Heart left ventricle (tissue), 16 donors: ENCODE measurements at regions not wholly inside any gene's neighbourhood (a gene's known extent, or its start where the extent isn't known, plus 50 kb on each side); places are given as distances from the start of the nearest gene placed in this dataset.

Experiments
- ATAC-seq, 4 donors: fragments of 200-7000 bp; cut with Tn5 transposase; one replicate each; pipeline ENCODE4 v1.9.1; 2020 to 2022; ENCODE audit warnings: moderate library complexity in 4 of 4, mild to moderate bottlenecking in 3 of 4, moderate number of reproducible peaks in 1 of 4
- DNase-seq, 5 donors: peaks; one replicate each; pipeline ENCODE4 v3.0.0-alpha.2; 2020
- H3K27ac ChIP-seq, 12 donors: fragments of 200-600 bp; sonication (generic) in 4 of 12; one replicate each; pipeline versions ENCODE4 v1.5.0 to v1.8.0; 2016 to 2022; ENCODE audit warnings: mild to moderate bottlenecking in 2 of 12
- H3K27me3 ChIP-seq, 9 donors: fragments of 200-600 bp; sonication (generic) in 2 of 9; one replicate each; pipeline versions ENCODE4 v1.5.1 to v1.8.0; 2016 to 2022; ENCODE audit warnings: mild to moderate bottlenecking in 3 of 9
- H3K36me3 ChIP-seq, 9 donors: fragments of 200-600 bp; sonication (generic) in 2 of 9; one replicate each; pipeline versions ENCODE4 v1.5.0 to v1.8.0; 2018 to 2022; ENCODE audit warnings: mild to moderate bottlenecking in 2 of 9
- H3K4me1 ChIP-seq, 12 donors: fragments of 200-600 bp; sonication (generic) in 4 of 12; one replicate each; pipeline versions ENCODE4 v1.5.0 to v1.8.0; 2016 to 2022; ENCODE audit warnings: mild to moderate bottlenecking in 3 of 12
- H3K4me3 ChIP-seq, 12 donors: fragments of 200-600 bp; sonication (generic) in 4 of 12; one replicate each; pipeline versions ENCODE4 v1.5.0 to v1.8.0; 2017 to 2022; ENCODE audit warnings: mild to moderate bottlenecking in 9 of 12, moderate library complexity in 4 of 12
- H3K9me3 ChIP-seq, 12 donors: fragments of 200-600 bp; sonication (generic) in 4 of 12; one replicate each; pipeline versions ENCODE4 v1.5.0 to v1.8.0; 2016 to 2022; ENCODE audit warnings: mild to moderate bottlenecking in 1 of 12
- CTCF ChIP-seq, 12 donors: fragments of 200-600 bp; sonication (generic) in 4 of 12; IDR thresholded peaks; one replicate each; pipeline versions ENCODE4 v1.5.0 to v1.8.0; 2018 to 2022; ENCODE audit warnings: antibody characterized with exemption in 12 of 12, mild to moderate bottlenecking in 5 of 12
- POLR2A ChIP-seq, 2 donors: fragments of 450-650 bp; IDR thresholded peaks; one replicate each; pipeline ENCODE4 v1.6.1; 2017; ENCODE audit warnings: antibody characterized with exemption in 2 of 2, mild to moderate bottlenecking in 2 of 2, moderate library complexity in 2 of 2
- WGBS, 4 donors: extraction: QIAGEN DNeasy Blood & Tissue Kit in 2 of 4; methylation state at CpG; one replicate each; pipeline versions ENCODE4 v1.1.5 to v1.1.7; 2013 to 2018; 5-methylcytosine and 5-hydroxymethylcytosine counted together
- intact Hi-C, 10 donors: fragments of 100-400 bp; cut with DNase I; formaldehyde crosslinking; loops; one replicate each; pipeline versions ENCODE4 v1.11.1 to v1.14.2; 2022
- donor health status: ischemic (EF 13 %, LVEDD 7.1; RV severe dilation, severe dysfunction).
- donor health status: healthy with polysubstance abuse.
- donor health status: DM: no; HTN: yes; CAD: no.
- donor health status: DM: no; HTN: no; CAD: no.
- donor health status: ischemic (EF 25% LVEDD 6.9; RV normal size, moderate dysfunction).
- donor health status: ischemic (EF 25% LVEDD 5.7; RV mildly dilated, moderate dysfunction).
- donor health status: healthy.
- donor health status: DM: yes; HTN: yes; CAD: no.
- donor health status: ischemic (EF 35%, LVEDD 5.7; RV mildly dilated, moderate dysfunction).
- donor health status: nonischemic (EF 11% LVEDD 7.7; RV severe dilation, severe dysfunction).
- donor health status: DM: yes; HTN: yes; CAD: no.
- donor health status: PGD.
- donor health status: ischemic (EF 29% LVEDD 5.4; RV normal size, mild dysfunction).
- donor health status: nonischemic (EF 23%, LVEDD 6.1; RV moderate dilation, normal function).

- Histone ChIP-seq H3K36me3 (no peaks in the 10 kb centered on the region), H3K9me3 (no peaks in the 10 kb centered on the region), H3K27ac (no peak overlapping the region), H3K4me1 (peaks cover 0 to 19% (median 0%) of the 10 kb centered on the region in 12 donors), H3K27me3 (peaks cover 0 to 12% (median 0%) of the 10 kb centered on the region in 9 donors), H3K4me3 (no peak overlapping the region)
- DNase-seq (no peak), ATAC-seq (no peak)
- intact Hi-C loops: loop anchor here in 8 of 10 donors (5.0 to 10.0 kb wide), 9 partner anchors 449 to 824 kb away; no protein-coding TSS in a partner anchor
- TF ChIP-seq POLR2A (IDR thresholded peaks at IDR 0.05) (no peak), CTCF (IDR thresholded peaks at IDR 0.05) (no peak)
Observed at GRCh38 chr1:199688774-199689173, 338.7 kb upstream of the NR5A2 start.

GRCh38 chr1:199690496-199690895 is 337.0 kb upstream of the NR5A2 start:
- 58 to 79% (median 66%) methylated on average over 1 of the region's 1 CpG for WGBS, 4 donors
- H3K27ac ChIP-seq: no peak overlapping the region
- no peak for DNase-seq
- no peak for ATAC-seq
- TF ChIP-seq CTCF (IDR thresholded peaks at IDR 0.05): no peak
- TF ChIP-seq POLR2A (IDR thresholded peaks at IDR 0.05): no peak
- H3K9me3 ChIP-seq: no peaks in the 10 kb centered on the region
- intact Hi-C loops: no loop called here
- H3K27me3 ChIP-seq: peaks cover 0 to 12% (median 0%) of the 10 kb centered on the region in 9 donors
- H3K36me3 ChIP-seq: no peaks in the 10 kb centered on the region
- H3K4me1 ChIP-seq: peaks cover 0 to 19% (median 0%) of the 10 kb centered on the region in 12 donors
- no peak overlapping the region for H3K4me3 ChIP-seq

- no peak overlapping the region for H3K27ac ChIP-seq
- peaks cover 0 to 19% (median 0%) of the 10 kb centered on the region in 12 donors for H3K4me1 ChIP-seq
- H3K9me3 ChIP-seq: no peaks in the 10 kb centered on the region
- TF ChIP-seq CTCF (IDR thresholded peaks at IDR 0.05): no peak
- no peak for TF ChIP-seq POLR2A (IDR thresholded peaks at IDR 0.05)
- peak in 3 of 4 donors; percentile 45 to 52 (median 47) for ATAC-seq
- peaks cover 0 to 12% (median 0%) of the 10 kb centered on the region in 9 donors for H3K27me3 ChIP-seq
- H3K36me3 ChIP-seq: no peaks in the 10 kb centered on the region
- WGBS, 4 donors: 47 to 58% (median 49%) methylated on average over 3 of the region's 3 CpGs
- intact Hi-C loops: no loop called here
- no peak overlapping the region for H3K4me3 ChIP-seq
- DNase-seq: no peak
Observed at GRCh38 chr1:199691540-199691939, 336.0 kb upstream of the NR5A2 start.

GRCh38 chr1:199693724-199694123 is 333.8 kb upstream of the NR5A2 start:
- no peak overlapping the region for H3K4me3 ChIP-seq
- H3K27me3 ChIP-seq: peaks cover 0 to 9% (median 0%) of the 10 kb centered on the region in 9 donors
- H3K36me3 ChIP-seq: no peaks in the 10 kb centered on the region
- DNase-seq (no peak), ATAC-seq (no peak)
- peaks cover 0 to 19% (median 0%) of the 10 kb centered on the region in 12 donors for H3K4me1 ChIP-seq
- no peak overlapping the region for H3K27ac ChIP-seq
- H3K9me3 ChIP-seq: no peaks in the 10 kb centered on the region
- TF ChIP-seq CTCF (IDR thresholded peaks at IDR 0.05): no peak
- no peak for TF ChIP-seq POLR2A (IDR thresholded peaks at IDR 0.05)
- intact Hi-C loops: no loop called here
- WGBS, 4 donors: 92 to 97% (median 95%) methylated on average over 2 of the region's 2 CpGs
